GM21528 (cell line): ENCODE measurements at regions not wholly inside any gene's neighbourhood (a gene's known extent, or its start where the extent isn't known, plus 50 kb on each side); places are given as distances from the start of the nearest gene placed in this dataset.

Experiments used
- ATAC-seq: cut with Tn5 transposase; IDR thresholded peaks from one replicate; pipeline ENCODE4 v1.9.1; 2021; ENCODE audit warnings: mild to moderate bottlenecking, moderate library complexity; ENCODE audit not compliant: unreplicated experiment, low FRiP score

- ATAC-seq = no peak
These were observed 440.0 kb downstream of the ANKRD7 start for GRCh38 chr7:118664498-118664897.

GRCh38 chr7:118671149-118671548, 446.6 kb downstream of the ANKRD7 start:
- no peak for ATAC-seq

- no peak for ATAC-seq
These were observed 460.3 kb downstream of the ANKRD7 start for GRCh38 chr7:118684796-118685195.

- ATAC-seq = no peak
These were observed 464.9 kb downstream of the ANKRD7 start for GRCh38 chr7:118689403-118689802.

- no peak for ATAC-seq
These were observed 472.4 kb downstream of the ANKRD7 start for GRCh38 chr7:118696879-118697278.

GRCh38 chr7:118699222-118699621, 474.7 kb downstream of the ANKRD7 start:
- no peak for ATAC-seq

- ATAC-seq = no peak
These were observed 484.2 kb downstream of the ANKRD7 start for GRCh38 chr7:118708741-118709140.

GRCh38 chr7:118711688-118712087, 487.2 kb downstream of the ANKRD7 start:
- no peak for ATAC-seq

- no peak for ATAC-seq
These were observed 488.5 kb downstream of the ANKRD7 start for GRCh38 chr7:118713039-118713438.

- no peak for ATAC-seq
These were observed 496.1 kb downstream of the ANKRD7 start for GRCh38 chr7:118720632-118721031.

- ATAC-seq = no peak
These were observed 507.4 kb downstream of the ANKRD7 start for GRCh38 chr7:118731854-118732253.

GRCh38 chr7:118734541-118734940, 510.0 kb downstream of the ANKRD7 start:
- no peak for ATAC-seq

- no peak for ATAC-seq
These were observed 510.9 kb downstream of the ANKRD7 start for GRCh38 chr7:118735441-118735840.

- no peak for ATAC-seq
These were observed 513.4 kb downstream of the ANKRD7 start for GRCh38 chr7:118737935-118738334.

GRCh38 chr7:118745927-118746326, 521.4 kb downstream of the ANKRD7 start:
- ATAC-seq = no peak

- no peak for ATAC-seq
These were observed 523.0 kb downstream of the ANKRD7 start for GRCh38 chr7:118747473-118747872.

GRCh38 chr7:118753479-118753878, 529.0 kb downstream of the ANKRD7 start:
- ATAC-seq = no peak

- ATAC-seq = no peak
These were observed 530.1 kb downstream of the ANKRD7 start for GRCh38 chr7:118754608-118755007.

GRCh38 chr7:118755067-118755625, 530.6 kb downstream of the ANKRD7 start:
- ATAC-seq = no peak

- ATAC-seq = no peak
These were observed 532.6 kb downstream of the ANKRD7 start for GRCh38 chr7:118757066-118757465.

- ATAC-seq = no peak
These were observed 534.1 kb downstream of the ANKRD7 start for GRCh38 chr7:118758582-118758981.

GRCh38 chr7:118759921-118760320, 535.4 kb downstream of the ANKRD7 start:
- no peak for ATAC-seq

GRCh38 chr7:118762451-118762850, 537.9 kb downstream of the ANKRD7 start:
- ATAC-seq = no peak
